H1 (cell line): ENCODE measurements at regions not wholly inside any gene's neighbourhood (a gene's known extent, or its start where the extent isn't known, plus 50 kb on each side); places are given as distances from the start of the nearest gene placed in this dataset.

Experiments used
- CTCF ChIA-PET: fragments of 300-600 bp; sonication (Branson Sonifier 250); formaldehyde crosslinking; loops from one replicate; lab custom pipeline; 2021; ENCODE audit not compliant: partially characterized antibody; lab: Charles Lee
- POLR2A ChIA-PET: fragments of 300-600 bp; sonication (Branson Sonifier 250); formaldehyde crosslinking; loops from one replicate; lab custom pipeline; 2021; ENCODE audit warnings: inconsistent platforms; ENCODE audit not compliant: partially characterized antibody; lab: Charles Lee
- DNase-seq, 2 experiments: peaks; one replicate each; pipeline versions ENCODE4 v3.0.0 to v3.0.0-alpha.2; 2010 to 2022; ENCODE audit warnings: low spot score in 2 of 2, low read depth in 1 of 2, mixed read lengths in 1 of 2
- FAIRE-seq: peaks from 2 replicates; lab custom pipeline; 2011; peaks lifted over from hg19 to GRCh38; lab: Jason Lieb, UNC
- H2AFZ ChIP-seq: 2 replicates; pipeline ENCODE4 v1.8.1; 2012; ENCODE audit warnings: low read length, inconsistent platforms
- H2AK5ac ChIP-seq: 2 replicates; pipeline ENCODE4 v1.6.1; 2013; ENCODE audit warnings: low read depth, low read length
- H2BK120ac ChIP-seq: replicated peaks from 2 replicates; pipeline ENCODE3; 2013; ENCODE audit warnings: low read depth, low read length, inconsistent platforms
- H2BK12ac ChIP-seq: 2 replicates; pipeline ENCODE4 v1.6.1; 2013; ENCODE audit warnings: low read depth, low read length
- H2BK15ac ChIP-seq: 2 replicates; pipeline ENCODE4 v1.6.1; 2013; ENCODE audit warnings: low read length
- H2BK20ac ChIP-seq: 2 replicates; pipeline ENCODE4 v1.6.1; 2013; ENCODE audit warnings: low read length
- H2BK5ac ChIP-seq: 2 replicates; pipeline ENCODE4 v1.6.1; 2013; ENCODE audit warnings: low read depth, low read length
- H3K14ac ChIP-seq: 2 replicates; pipeline ENCODE4 v1.6.1; 2013; ENCODE audit warnings: inconsistent platforms; ENCODE audit not compliant: insufficient read length
- H3K18ac ChIP-seq: 2 replicates; pipeline ENCODE4 v1.6.1; 2013; ENCODE audit warnings: low read length; ENCODE audit errors: extremely low read depth
- H3K23ac ChIP-seq: 2 replicates; pipeline ENCODE4 v1.6.1; 2013; ENCODE audit warnings: inconsistent platforms; ENCODE audit not compliant: insufficient read length
- H3K23me2 ChIP-seq: 2 replicates; pipeline ENCODE4 v1.6.1; 2013; ENCODE audit warnings: low read depth, low read length
- H3K27ac ChIP-seq: 2 replicates; pipeline ENCODE4 v1.6.1; 2011; ENCODE audit warnings: low read depth, low read length, inconsistent platforms
- H3K27me3 ChIP-seq, 4 experiments: replicated peaks in 1 of 4; 1 replicate in 1 of 4; 2 replicates in 3 of 4; pipeline versions ENCODE4 v1.6.1 to v1.8.1; 2011 to 2013; ENCODE audit warnings: low read length in 3 of 4, mild to moderate bottlenecking in 3 of 4, inconsistent platforms in 2 of 4, mixed read lengths in 2 of 4, moderate library complexity in 1 of 4; ENCODE audit not compliant: control insufficient read depth in 3 of 4, insufficient read depth in 3 of 4; ENCODE audit errors: extremely low read depth in 1 of 4
- H3K36me3 ChIP-seq, 4 experiments: 2 replicates each; pipeline versions ENCODE4 v1.6.1 to v1.8.1; 2011 to 2013; ENCODE audit warnings: mild to moderate bottlenecking in 4 of 4, low read length in 3 of 4, moderate library complexity in 2 of 4, control low read depth in 1 of 4, inconsistent platforms in 1 of 4; ENCODE audit not compliant: insufficient read depth in 4 of 4, control insufficient read depth in 2 of 4
- H3K4ac ChIP-seq: replicated peaks from 2 replicates; pipeline ENCODE3; 2013; ENCODE audit warnings: low read length, low read depth, mixed read lengths, inconsistent platforms; ENCODE audit not compliant: insufficient read length
- H3K4me1 ChIP-seq, 4 experiments: replicated peaks in 1 of 4; 1 replicate in 1 of 4; 2 replicates in 3 of 4; pipeline versions ENCODE4 v1.6.1 to v1.8.1; 2011 to 2013; ENCODE audit warnings: low read length in 3 of 4, inconsistent platforms in 2 of 4, mixed read lengths in 1 of 4; ENCODE audit not compliant: insufficient read depth in 4 of 4, control insufficient read depth in 3 of 4
- H3K4me2 ChIP-seq, 2 experiments: 2 replicates each; pipeline versions ENCODE4 v1.6.1 to v1.8.1; 2011 to 2013; ENCODE audit warnings: low read depth in 2 of 2, low read length in 2 of 2, control low read depth in 1 of 2, inconsistent platforms in 1 of 2, mild to moderate bottlenecking in 1 of 2; ENCODE audit not compliant: insufficient read depth in 1 of 2
- H3K4me3 ChIP-seq, 4 experiments: fragments of 200-600, 300-600 bp in 1 of 4; sonication (generic), shearing (Covaris generic), sonication (Bioruptor Twin) in 1 of 4; 2 replicates each; pipeline versions ENCODE4 v1.5.1 to v1.8.1; 2011 to 2016; ENCODE audit warnings: low read length in 4 of 4, low read depth in 3 of 4, control low read depth in 2 of 4, inconsistent platforms in 2 of 4, mild to moderate bottlenecking in 2 of 4, mixed read lengths in 1 of 4, moderate library complexity in 1 of 4; ENCODE audit not compliant: insufficient read depth in 2 of 4; ENCODE audit errors: extremely low read depth in 1 of 4
- H3K56ac ChIP-seq: replicated peaks from 2 replicates; pipeline ENCODE3; 2013; ENCODE audit warnings: low read depth, mild to moderate bottlenecking, mixed read lengths, low read length, inconsistent platforms; ENCODE audit not compliant: insufficient read length
- H3K79me1 ChIP-seq: 2 replicates; pipeline ENCODE4 v1.6.1; 2013; ENCODE audit warnings: low read depth, low read length, control low read depth
- H3K79me2 ChIP-seq, 2 experiments: 2 replicates each; pipeline versions ENCODE4 v1.6.1 to v1.8.1; 2012 to 2013; ENCODE audit warnings: low read length in 2 of 2, mild to moderate bottlenecking in 2 of 2, inconsistent platforms in 1 of 2; ENCODE audit not compliant: insufficient read depth in 2 of 2, control insufficient read depth in 1 of 2
- H3K9ac ChIP-seq, 4 experiments: replicated peaks in 1 of 4; 1 replicate in 1 of 4; 2 replicates in 3 of 4; pipeline versions ENCODE4 v1.6.1 to v1.8.1; 2011 to 2013; ENCODE audit warnings: low read depth in 3 of 4, low read length in 3 of 4, control low read depth in 2 of 4, mild to moderate bottlenecking in 2 of 4, moderate library complexity in 2 of 4, inconsistent platforms in 1 of 4; ENCODE audit errors: extremely low read depth in 1 of 4
- H3K9me3 ChIP-seq, 2 experiments: 2 replicates each; pipeline versions ENCODE4 v1.6.1 to v1.8.1; 2012 to 2013; ENCODE audit warnings: mild to moderate bottlenecking in 2 of 2, moderate library complexity in 2 of 2, control low read depth in 1 of 2, inconsistent platforms in 1 of 2, low read depth in 1 of 2, low read length in 1 of 2, mixed read lengths in 1 of 2; ENCODE audit not compliant: insufficient read depth in 2 of 2
- H4K20me1 ChIP-seq, 2 experiments: replicated peaks in 1 of 2; 2 replicates each; pipeline versions ENCODE3 to v1.8.1; 2011 to 2013; ENCODE audit warnings: inconsistent platforms in 2 of 2, low read length in 2 of 2, mild to moderate bottlenecking in 1 of 2; ENCODE audit not compliant: insufficient read depth in 2 of 2, control insufficient read depth in 1 of 2
- H4K5ac ChIP-seq: 2 replicates; pipeline ENCODE4 v1.6.1; 2013; ENCODE audit warnings: low read length, low read depth, mixed read lengths, inconsistent platforms; ENCODE audit not compliant: insufficient read length
- H4K8ac ChIP-seq: 2 replicates; pipeline ENCODE4 v1.8.0; 2013; ENCODE audit warnings: mild to moderate bottlenecking, moderate library complexity, low read length, inconsistent platforms; ENCODE audit not compliant: insufficient read depth; ENCODE audit errors: extremely low read depth
- H4K91ac ChIP-seq: replicated peaks from 2 replicates; pipeline ENCODE3; 2013; ENCODE audit warnings: low read length, mixed read lengths, inconsistent platforms; ENCODE audit not compliant: insufficient read length
- CTBP2 ChIP-seq: IDR thresholded peaks from 2 replicates; pipeline ENCODE4 v1.7.0; 2011; ENCODE audit warnings: borderline replicate concordance, mild to moderate bottlenecking, moderate library complexity, mixed read lengths, low read length; ENCODE audit not compliant: insufficient read depth, insufficient read length
- EZH2 ChIP-seq: fragments of 200-600 bp; sonication (generic); IDR thresholded peaks from 2 replicates; pipeline ENCODE4 v1.7.1; 2012; ENCODE audit warnings: low read depth, mild to moderate bottlenecking, moderate library complexity, low read length, inconsistent platforms; ENCODE audit not compliant: severe bottlenecking
- WGBS, 2 experiments: shearing (Covaris generic) in 1 of 2; methylation state at CpG; one replicate each; pipeline versions ENCODE4 v1.1.6 to v1.1.7; 2013 to 2015; ENCODE audit warnings: low lambda C conversion rate in 2 of 2, mixed read lengths in 2 of 2, inconsistent platforms in 1 of 2, low coverage in 1 of 2, missing lambda C conversion rate in 1 of 2; ENCODE audit not compliant: insufficient replicate concordance in 2 of 2, insufficient coverage in 1 of 2, insufficient read length in 1 of 2; ENCODE audit errors: extremely low coverage in 1 of 2, missing lambda C conversion rate in 1 of 2; 5-methylcytosine and 5-hydroxymethylcytosine counted together

DNA sequence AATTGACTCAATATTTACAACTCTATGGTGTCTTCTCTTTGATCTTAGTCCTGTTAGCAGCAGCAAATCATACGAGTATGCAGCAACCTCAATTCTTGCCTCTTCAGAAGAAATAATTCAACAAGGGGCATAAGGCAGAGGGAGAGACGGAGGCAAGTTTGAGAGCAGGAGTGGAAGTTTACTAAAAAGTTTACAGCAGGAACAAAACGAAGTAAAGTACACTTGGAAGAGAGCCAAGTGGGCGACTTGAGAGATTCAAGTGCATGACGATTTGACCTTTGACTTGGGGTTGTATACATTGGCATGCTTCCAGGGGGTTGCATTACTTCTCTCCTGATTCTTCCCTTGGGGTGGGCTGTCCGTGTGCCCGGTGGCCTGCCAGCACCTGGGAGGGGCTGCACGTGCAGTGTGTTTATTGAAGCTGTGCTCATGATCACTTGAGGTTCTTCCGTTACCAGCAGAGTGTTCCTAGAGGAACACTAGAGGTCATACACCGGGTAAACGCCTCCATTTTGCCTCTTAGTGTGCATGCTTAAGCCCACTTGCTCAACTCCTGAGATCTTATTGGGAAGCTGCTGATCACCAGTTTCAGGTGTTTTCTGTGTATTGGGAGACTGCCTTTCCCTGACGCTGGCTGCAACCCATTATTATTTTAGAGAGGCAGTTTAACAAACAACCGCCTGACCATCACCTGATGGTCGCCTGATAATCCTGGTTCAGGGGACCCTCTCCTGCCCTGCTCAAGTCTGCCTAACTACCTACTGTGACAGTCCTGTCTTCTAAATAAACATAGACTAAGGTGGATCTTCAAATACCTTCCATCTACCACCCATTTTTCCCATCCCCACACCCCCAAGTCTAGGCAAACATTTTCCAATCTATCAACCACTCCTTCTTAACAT is 172.4 kb upstream of the MYLIP start:
- FAIRE-seq (no peak), DNase-seq (no peak)
- CTCF ChIA-PET: interaction anchor here (1.0 to 1.3 kb wide), 2 partner anchors 12 to 63 kb away, joined by 3 read pairs; no protein-coding TSS in a partner anchor

More for the DNA sequence above, 172.4 kb upstream of the MYLIP start:
- H3K56ac ChIP-seq: no peak overlapping the region
- no peak overlapping the region for H2AFZ ChIP-seq
- no peak overlapping the region for H4K91ac ChIP-seq
- no peak overlapping the region for H2BK12ac ChIP-seq
- no peak overlapping the region for H2AK5ac ChIP-seq
- no peaks in the 10 kb centered on the region for H3K79me2 ChIP-seq
- no peak overlapping the region for H2BK120ac ChIP-seq
- H3K4me1 ChIP-seq: peaks cover 0 to 7% (median 3%) of the 10 kb centered on the region in 4 experiments; a peak in 4 of 7 replicates
- H3K14ac ChIP-seq: no peak overlapping the region
- no peak overlapping the region for H3K18ac ChIP-seq
- no peaks in the 10 kb centered on the region for H3K27me3 ChIP-seq
- H4K5ac ChIP-seq: no peak overlapping the region
- no peak overlapping the region for H3K4me3 ChIP-seq
- TF ChIP-seq CTBP2 (no peak), EZH2 (no peak)
- no peaks in the 10 kb centered on the region; a peak in 1 of 8 replicates for H3K36me3 ChIP-seq
- no peak overlapping the region for H3K27ac ChIP-seq
- 88% methylated on average over 14 of the region's 14 CpGs; no CpG with 5 or more reads in 1 of the 2 experiments for WGBS, 2 experiments
- H3K9ac ChIP-seq: no peak overlapping the region
- H3K23ac ChIP-seq: no peak overlapping the region
- no peak overlapping the region for H3K4me2 ChIP-seq
- H4K8ac ChIP-seq: no peak overlapping the region
- H3K9me3 ChIP-seq: peaks cover 10 to 14% of the 10 kb centered on the region in 2 experiments
- POLR2A ChIA-PET: no interaction called here
- no peak overlapping the region for H3K4ac ChIP-seq
- H3K79me1 ChIP-seq: no peaks in the 10 kb centered on the region
- no peaks in the 10 kb centered on the region for H3K23me2 ChIP-seq
- H2BK15ac ChIP-seq: no peak overlapping the region
- no peak overlapping the region for H2BK20ac ChIP-seq
- H2BK5ac ChIP-seq: no peak overlapping the region
- no peaks in the 10 kb centered on the region for H4K20me1 ChIP-seq
